Left renal cortex interstitium (tissue), 4 donors: ENCODE measurements at regions not wholly inside any gene's neighbourhood (a gene's known extent, or its start where the extent isn't known, plus 50 kb on each side); places are given as distances from the start of the nearest gene placed in this dataset.
"Not testable (repeated sequence)": the region's sequence is repeated elsewhere in the genome, so short reads cannot be mapped to it uniquely, and the experiment has no call there.

ENCODE experiments used
- DNase-seq, 4 donors: peaks; one replicate each; pipeline ENCODE4 v3.0.0-alpha.2; 2013; ENCODE audit warnings: low read depth in 4 of 4, low spot score in 2 of 4, missing footprints in 1 of 4

GRCh38 chr12:73181244-73181643, 909.1 kb downstream of the TRHDE start:
- DNase-seq: no peak

GRCh38 chr12:73185403-73185802, 913.2 kb downstream of the TRHDE start:
- no peak for DNase-seq

GRCh38 chr12:73186272-73186671, 914.1 kb downstream of the TRHDE start:
- DNase-seq: no peak

GRCh38 chr12:73187765-73188164, 915.6 kb downstream of the TRHDE start:
- DNase-seq: no peak

- no peak for DNase-seq
These were observed 938.5 kb downstream of the TRHDE start for GRCh38 chr12:73210548-73211204.

- no peak for DNase-seq
These were observed 948.8 kb downstream of the TRHDE start for GRCh38 chr12:73220951-73221350.

GRCh38 chr12:73221398-73221797, 949.2 kb downstream of the TRHDE start:
- no peak for DNase-seq

- DNase-seq: no peak
These were observed 949.7 kb downstream of the TRHDE start for GRCh38 chr12:73221836-73222235.

- DNase-seq: no peak
These were observed 953.3 kb downstream of the TRHDE start for GRCh38 chr12:73225371-73225937.

- DNase-seq: no peak
These were observed 953.8 kb downstream of the TRHDE start for GRCh38 chr12:73225941-73226340.

GRCh38 chr12:73226593-73226992, 954.4 kb downstream of the TRHDE start:
- DNase-seq: no peak

GRCh38 chr12:73228828-73229227, 956.7 kb downstream of the TRHDE start:
- not testable (repeated sequence) for DNase-seq

- no peak for DNase-seq
These were observed 963.2 kb downstream of the TRHDE start for GRCh38 chr12:73235387-73235786.

GRCh38 chr12:73240110-73240509, 967.9 kb downstream of the TRHDE start:
- DNase-seq: no peak

- DNase-seq: no peak
These were observed 990.7 kb downstream of the TRHDE start for GRCh38 chr12:73262788-73263381.

GRCh38 chr12:73266206-73266605, 994.0 kb downstream of the TRHDE start:
- no peak for DNase-seq

GRCh38 chr12:73274976-73275375, 1002.8 kb downstream of the TRHDE start:
- DNase-seq: no peak

GRCh38 chr12:73277971-73278370, 1005.8 kb downstream of the TRHDE start:
- no peak for DNase-seq

GRCh38 chr12:73301530-73301929, 1029.4 kb downstream of the TRHDE start:
- no peak for DNase-seq

GRCh38 chr12:73307260-73307659, 1035.1 kb downstream of the TRHDE start:
- DNase-seq: no peak

GRCh38 chr12:73308079-73308478, 1035.9 kb downstream of the TRHDE start:
- no peak for DNase-seq

GRCh38 chr12:73308747-73309146, 1036.6 kb downstream of the TRHDE start:
- DNase-seq: no peak
